ENCODE measurements at regions not wholly inside any gene's neighbourhood (a gene's known extent, or its start where the extent isn't known, plus 50 kb on each side); places are given as distances from the start of the nearest gene placed in this dataset.

GRCh38 chr9:75812141-75812540 lies 78.3 kb upstream of the PCSK5 start:
- TF ChIP-seq GATA2 (IDR thresholded peaks at IDR 0.05; ENCODE audit: low read depth, low read length) = no peak
- no peak for TF ChIP-seq GATA3 (IDR thresholded peaks at IDR 0.05; ENCODE audit: low read depth, low read length)

All from SH-SY5Y (cell line).